Lower leg skin (tissue), 3 donors: ENCODE measurements at regions not wholly inside any gene's neighbourhood (a gene's known extent, or its start where the extent isn't known, plus 50 kb on each side); places are given as distances from the start of the nearest gene placed in this dataset.

Source experiments
- CTCF ChIP-seq, 3 donors: fragments of 450-650 bp; IDR thresholded peaks; one replicate each; pipeline ENCODE4 v1.5.1; 2016; ENCODE audit warnings: antibody characterized with exemption in 3 of 3, mild to moderate bottlenecking in 3 of 3, moderate library complexity in 2 of 3
- POLR2A ChIP-seq, 2 donors: fragments of 450-650 bp; IDR thresholded peaks; one replicate each; pipeline ENCODE4 v1.6.1; 2016 to 2017; ENCODE audit warnings: antibody characterized with exemption in 2 of 2, mild to moderate bottlenecking in 1 of 2, moderate library complexity in 1 of 2

GRCh38 chr6:74057326-74057725 is 361.3 kb downstream of the CD109 start:
- no peak for TF ChIP-seq CTCF (IDR thresholded peaks at IDR 0.05)
- no peak for TF ChIP-seq POLR2A (IDR thresholded peaks at IDR 0.05)
